K562 (cell line): ENCODE measurements at regions not wholly inside any gene's neighbourhood (a gene's known extent, or its start where the extent isn't known, plus 50 kb on each side); places are given as distances from the start of the nearest gene placed in this dataset.

Experiments used
- ARID1B ChIP-seq: fragments of 450-650 bp; IDR thresholded peaks from 2 replicates; pipeline ENCODE4 v1.6.1; 2016; ENCODE audit warnings: antibody characterized with exemption, mild to moderate bottlenecking, inconsistent platforms
- CBFA2T3 ChIP-seq: fragments of 450-650 bp; IDR thresholded peaks from 2 replicates; pipeline ENCODE4 v1.6.1; 2017
- CEBPB ChIP-seq: fragments of 450-650 bp; IDR thresholded peaks from 2 replicates; pipeline ENCODE4 v1.6.1; 2016; ENCODE audit warnings: missing genetic modification characterization, missing compliant biosample characterization
- CHD2 ChIP-seq: IDR thresholded peaks from 2 replicates; pipeline ENCODE4 v1.6.1; 2011; ENCODE audit warnings: low read depth, low read length
- JUND ChIP-seq, 2 experiments: IDR thresholded peaks; 2 replicates in 1 of 2; 3 replicates in 1 of 2; pipeline ENCODE4 v1.6.1; 2011; ENCODE audit warnings: borderline replicate concordance in 2 of 2, low read depth in 2 of 2, low read length in 2 of 2, improper control_type of control experiment in 1 of 2, missing biosample characterization in 1 of 2, missing genetic modification characterization in 1 of 2, missing genetic modification reagents in 1 of 2
- RAD21 ChIP-seq, 2 experiments: fragments of 250-450 bp in 1 of 2; fragments of 450-650 bp in 1 of 2; sonication (Bioruptor Pico) in 1 of 2; formaldehyde crosslinking in 1 of 2; IDR thresholded peaks in 1 of 2; conservative IDR thresholded peaks in 1 of 2; 2 replicates each; pipeline versions ENCODE4 v1.4.0 to v1.8.0; 2020 to 2022; ENCODE audit warnings: mild to moderate bottlenecking in 2 of 2, moderate library complexity in 1 of 2
- SMAD4 ChIP-seq: fragments of 250-450 bp; sonication (Bioruptor Pico); conservative IDR thresholded peaks from 2 replicates; pipeline ENCODE4 v1.8.0; 2021; ENCODE audit warnings: inconsistent platforms, mild to moderate bottlenecking, moderate library complexity
- SMARCA4 ChIP-seq: fragments of 450-650 bp; IDR thresholded peaks from 2 replicates; pipeline ENCODE4 v1.6.1; 2016
- SOX6 ChIP-seq: fragments of 450-650 bp; IDR thresholded peaks from 2 replicates; pipeline ENCODE4 v1.6.1; 2014; ENCODE audit warnings: mild to moderate bottlenecking
- SPI1 ChIP-seq: IDR thresholded peaks from 2 replicates; pipeline ENCODE4 v1.6.1; 2011; ENCODE audit warnings: low read depth, low read length, control low read depth, borderline replicate concordance
- TAL1 ChIP-seq: fragments of 450-650 bp; IDR thresholded peaks from 2 replicates; pipeline ENCODE4 v1.6.1; 2016; ENCODE audit warnings: mild to moderate bottlenecking
- TEAD1 ChIP-seq, 2 experiments: fragments of 450-650 bp in 1 of 2; sonication (generic) in 1 of 2; formaldehyde crosslinking; IDR thresholded peaks; 2 replicates each; pipeline versions ENCODE4 v1.4.0 to v1.8.0; 2020 to 2022; ENCODE audit warnings: mild to moderate bottlenecking in 2 of 2, missing genetic modification reagents in 1 of 2
- TEAD4 ChIP-seq, 2 experiments: sonication (generic) in 1 of 2; formaldehyde crosslinking in 1 of 2; IDR thresholded peaks; 2 replicates each; pipeline versions ENCODE4 v1.6.1 to v1.8.0; 2012 to 2022; ENCODE audit warnings: borderline replicate concordance in 1 of 2, inconsistent platforms in 1 of 2, low read length in 1 of 2, mild to moderate bottlenecking in 1 of 2, missing genetic modification reagents in 1 of 2
- ZKSCAN3 ChIP-seq: fragments of 250-450 bp; sonication (Bioruptor Pico); IDR thresholded peaks from 2 replicates; pipeline ENCODE4 v1.4.0; 2020
- ZNF668 ChIP-seq: fragments of 250-450 bp; sonication (Bioruptor Pico); IDR thresholded peaks from 2 replicates; pipeline ENCODE4 v1.8.0; 2022; ENCODE audit warnings: mild to moderate bottlenecking, inconsistent platforms
- ZSCAN32 ChIP-seq: fragments of 450-650 bp; formaldehyde crosslinking; IDR thresholded peaks from 2 replicates; pipeline ENCODE4 v1.4.0; 2020; ENCODE audit warnings: mild to moderate bottlenecking, moderate library complexity
- TF ChIP-seq, protein P1 (sequence below), 2 experiments: IDR thresholded peaks in 1 of 2; conservative IDR thresholded peaks in 1 of 2; 2 replicates each; pipeline ENCODE4 v1.6.1; 2016; ENCODE audit warnings: low read depth in 2 of 2, mild to moderate bottlenecking in 1 of 2, missing compliant biosample characterization in 1 of 2, missing genetic modification characterization in 1 of 2, moderate library complexity in 1 of 2
- TF ChIP-seq, protein P2 (sequence below): fragments of 450-650 bp; formaldehyde crosslinking; IDR thresholded peaks from 2 replicates; pipeline ENCODE4 v1.4.0; 2022; ENCODE audit warnings: mild to moderate bottlenecking, moderate library complexity

DNA sequence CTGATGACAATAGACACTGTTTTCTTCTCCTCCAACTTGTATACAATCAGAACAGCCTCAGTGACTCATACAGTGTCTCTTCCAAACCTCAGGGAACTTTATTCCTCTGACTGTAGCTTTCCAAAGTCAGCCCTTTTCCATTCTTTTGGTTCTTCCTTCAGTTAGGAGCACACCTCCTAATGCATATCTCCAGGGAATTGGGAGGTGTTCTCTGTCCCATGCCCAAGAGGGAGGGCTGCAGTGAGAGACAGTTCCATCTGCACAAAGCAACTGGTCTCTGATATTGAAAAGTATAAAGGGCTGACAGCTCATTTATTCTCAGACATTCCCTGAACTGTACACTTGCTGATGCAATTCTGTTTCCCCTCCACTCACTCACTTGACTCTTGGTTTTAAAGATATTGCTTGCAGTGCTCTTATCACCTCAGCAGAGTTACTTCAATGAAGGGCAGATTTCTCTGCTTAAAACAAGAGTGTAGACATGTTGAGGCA, 337.8 kb upstream of the TBC1D5 start (continued):
- TF ChIP-seq JUND (IDR thresholded peaks at IDR 0.05; ENCODE audit: borderline replicate concordance, low read depth, low read length) (peak; percentile 59), JUND (tag; IDR thresholded peaks at IDR 0.05; ENCODE audit: borderline replicate concordance, low read depth, low read length) (no peak; the same call in 2 of the 3 replicates), ZKSCAN3 (no peak), TAL1 (peak; percentile 33; the same call in 1 of the 2 replicates), ARID1B (peak; percentile 41; the same call in 1 of the 2 replicates), SMAD4 (CRISPR knock-in tag) (0 out of 2 replicates have a peak, but pooled peaks have one; percentile 34), RAD21 (CRISPR knock-in tag; conservative IDR thresholded peaks at IDR 0.05 in 1 of 2, IDR thresholded peaks at IDR 0.05 in 1 of 2) (peak; percentile 5 to 26; a peak in 1 of 4 replicates), SOX6 (0 out of 2 replicates have a peak, but pooled peaks have one; percentile 7), CEBPB (peak; percentile 28; the same call in 1 of the 2 replicates), ZSCAN32 (CRISPR knock-in tag) (peak; percentile 78), CBFA2T3 (peak; percentile 17; the same call in 1 of the 2 replicates), SPI1 (no peak), CHD2 (no peak), TEAD4 (IDR thresholded peaks at IDR 0.05; ENCODE audit: low read length) (peak; percentile 39; the same call in 1 of the 2 replicates), TEAD4 (CRISPR knock-in tag; IDR thresholded peaks at IDR 0.05; ENCODE audit: borderline replicate concordance) (no peak), ZNF668 (CRISPR knock-in tag) (no peak), TEAD1 (CRISPR knock-in tag; IDR thresholded peaks at IDR 0.05) (0 out of 4 replicates have a peak, but pooled peaks of 1 of the 2 experiments have one; percentile 10), SMARCA4 (peak; percentile 5; the same call in 1 of the 2 replicates)
- TF ChIP-seq, protein P1, sequence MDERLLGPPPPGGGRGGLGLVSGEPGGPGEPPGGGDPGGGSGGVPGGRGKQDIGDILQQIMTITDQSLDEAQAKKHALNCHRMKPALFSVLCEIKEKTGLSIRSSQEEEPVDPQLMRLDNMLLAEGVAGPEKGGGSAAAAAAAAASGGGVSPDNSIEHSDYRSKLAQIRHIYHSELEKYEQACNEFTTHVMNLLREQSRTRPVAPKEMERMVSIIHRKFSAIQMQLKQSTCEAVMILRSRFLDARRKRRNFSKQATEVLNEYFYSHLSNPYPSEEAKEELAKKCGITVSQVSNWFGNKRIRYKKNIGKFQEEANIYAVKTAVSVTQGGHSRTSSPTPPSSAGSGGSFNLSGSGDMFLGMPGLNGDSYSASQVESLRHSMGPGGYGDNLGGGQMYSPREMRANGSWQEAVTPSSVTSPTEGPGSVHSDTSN (CRISPR knock-in tag; IDR thresholded peaks at IDR 0.05; ENCODE audit: low read depth): no peak
- TF ChIP-seq, protein P1 (tag; conservative IDR thresholded peaks at IDR 0.05; ENCODE audit: low read depth): peak; percentile 62; the same call in 1 of the 2 replicates
- TF ChIP-seq, protein P2, sequence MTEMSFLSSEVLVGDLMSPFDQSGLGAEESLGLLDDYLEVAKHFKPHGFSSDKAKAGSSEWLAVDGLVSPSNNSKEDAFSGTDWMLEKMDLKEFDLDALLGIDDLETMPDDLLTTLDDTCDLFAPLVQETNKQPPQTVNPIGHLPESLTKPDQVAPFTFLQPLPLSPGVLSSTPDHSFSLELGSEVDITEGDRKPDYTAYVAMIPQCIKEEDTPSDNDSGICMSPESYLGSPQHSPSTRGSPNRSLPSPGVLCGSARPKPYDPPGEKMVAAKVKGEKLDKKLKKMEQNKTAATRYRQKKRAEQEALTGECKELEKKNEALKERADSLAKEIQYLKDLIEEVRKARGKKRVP (CRISPR knock-in tag): peak; percentile 93
